ENCODE measurements at regions not wholly inside any gene's neighbourhood (a gene's known extent, or its start where the extent isn't known, plus 50 kb on each side); places are given as distances from the start of the nearest gene placed in this dataset.
"Not testable (repeated sequence)": the region's sequence is repeated elsewhere in the genome, so short reads cannot be mapped to it uniquely, and the experiment has no call there.

DNA sequence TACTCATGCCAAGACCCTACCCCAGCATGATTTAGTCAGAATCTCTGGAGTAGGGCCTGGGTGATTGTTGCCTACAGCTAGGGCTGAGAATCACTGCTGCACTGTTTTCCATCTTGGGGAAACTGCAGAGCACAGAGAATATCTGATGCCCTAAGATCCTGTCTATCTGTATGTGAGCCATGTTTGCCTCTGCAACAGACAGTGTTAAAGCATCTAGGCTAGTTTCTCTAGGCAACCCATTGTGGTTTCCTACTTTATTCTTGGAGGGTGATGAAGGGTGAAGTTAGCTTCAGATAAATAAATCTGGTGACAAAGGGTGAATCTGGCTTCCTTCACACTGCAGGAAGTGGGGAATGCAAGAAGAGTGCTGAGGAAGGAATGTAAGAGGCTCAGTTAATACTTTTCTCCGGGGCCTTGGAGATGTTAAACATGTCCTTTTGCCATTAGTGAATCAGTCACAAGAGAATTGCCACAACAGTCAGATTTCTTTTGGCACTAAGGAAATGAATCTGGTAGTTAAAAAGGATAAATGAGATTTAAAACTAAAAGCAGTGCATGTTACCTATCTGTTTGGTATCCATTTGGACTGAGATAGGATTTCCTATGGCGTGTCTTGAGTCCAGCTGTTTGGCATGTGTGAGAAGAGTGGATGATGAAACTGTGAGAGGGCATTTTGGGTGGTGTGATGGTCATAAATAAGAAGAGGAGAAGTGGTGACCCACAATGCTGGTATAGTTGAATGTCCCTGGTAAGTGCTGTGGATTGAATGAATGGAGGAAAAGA, 119.6 kb upstream of the IKBKE start:
- H3K9ac ChIP-seq (ENCODE audit: low read depth, low read length); H3K9me3 ChIP-seq (replicated peaks; ENCODE audit: low read length); H3K4me2 ChIP-seq (ENCODE audit: low read length); H3K27me3 ChIP-seq (ENCODE audit: control insufficient read depth, insufficient read depth, low read length); H3K4me1 ChIP-seq (ENCODE audit: control insufficient read depth, insufficient read depth, low read length); H3K36me3 ChIP-seq (ENCODE audit: insufficient read depth, low read length); H3K4me3 ChIP-seq (ENCODE audit: low read length): not testable (repeated sequence)

DNA sequence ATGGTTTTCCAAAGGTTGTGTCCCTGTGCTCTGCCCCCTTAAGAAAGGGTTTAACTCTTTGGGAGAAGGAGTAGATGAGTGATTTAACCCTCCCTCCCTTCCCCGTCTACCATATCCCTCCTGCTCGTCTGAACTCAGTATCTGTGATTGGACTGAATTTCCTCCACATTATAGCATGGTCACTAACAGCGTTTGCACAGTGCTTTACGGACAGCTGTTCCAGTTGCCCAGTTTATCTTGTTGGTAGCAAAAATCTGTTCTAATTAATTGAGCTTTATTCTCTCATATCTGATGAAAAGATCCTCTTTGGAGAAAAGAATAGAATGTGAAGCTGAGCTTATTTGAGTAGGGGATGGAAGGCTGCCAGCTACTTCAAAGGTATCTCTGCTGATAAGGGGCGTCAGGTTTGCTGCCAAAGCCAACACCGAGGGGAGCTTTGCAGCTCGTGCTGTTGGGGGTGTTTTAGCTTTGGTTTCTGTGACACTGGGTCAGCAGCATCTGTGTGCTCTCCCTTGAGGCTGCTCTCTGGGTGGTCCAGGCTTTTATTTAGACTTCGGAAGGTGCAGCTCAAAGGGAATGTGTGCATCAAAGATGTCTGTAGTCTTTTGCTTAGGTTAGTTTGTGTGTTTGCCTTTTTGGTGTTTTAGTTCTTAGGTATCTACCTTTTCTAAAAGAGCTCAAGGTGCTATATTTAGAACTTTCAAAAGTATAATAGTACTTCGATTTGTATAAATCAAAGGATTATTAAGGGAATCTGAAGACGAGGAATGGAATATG, 118.8 kb upstream of the IKBKE start:
- H3K4me2 ChIP-seq (ENCODE audit: low read length); H3K4me3 ChIP-seq (ENCODE audit: low read length); H3K9me3 ChIP-seq (replicated peaks; ENCODE audit: low read length); H3K27me3 ChIP-seq (ENCODE audit: control insufficient read depth, insufficient read depth, low read length); H3K36me3 ChIP-seq (ENCODE audit: insufficient read depth, low read length); H3K4me1 ChIP-seq (ENCODE audit: control insufficient read depth, insufficient read depth, low read length); H3K9ac ChIP-seq (ENCODE audit: low read depth, low read length): not testable (repeated sequence)

DNA sequence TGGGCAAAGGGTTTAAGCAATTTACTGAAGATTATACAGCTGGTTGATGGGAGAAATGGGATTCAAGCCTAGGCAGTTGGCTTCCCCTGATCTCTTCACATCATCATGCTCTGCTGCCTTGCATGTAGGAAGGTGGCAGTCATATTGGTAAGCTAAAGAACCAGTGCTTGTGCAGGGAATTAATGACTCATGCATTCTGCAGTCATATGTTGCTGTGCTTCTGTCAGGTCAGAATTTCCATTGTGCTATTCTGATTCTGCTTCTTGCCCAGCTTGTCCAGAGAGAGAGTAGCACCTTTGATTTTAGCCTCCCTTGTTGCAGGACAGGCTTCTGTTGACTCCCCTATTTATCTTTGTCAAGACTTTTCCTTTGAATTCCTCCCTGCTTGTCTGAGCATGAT, 114.0 kb upstream of the IKBKE start:
- not testable (repeated sequence) for H3K27me3 ChIP-seq (ENCODE audit: control insufficient read depth, insufficient read depth, low read length); H3K9ac ChIP-seq (ENCODE audit: low read depth, low read length); H3K9me3 ChIP-seq (replicated peaks; ENCODE audit: low read length); H3K4me1 ChIP-seq (ENCODE audit: control insufficient read depth, insufficient read depth, low read length); H3K4me3 ChIP-seq (ENCODE audit: low read length); H3K36me3 ChIP-seq (ENCODE audit: insufficient read depth, low read length); H3K4me2 ChIP-seq (ENCODE audit: low read length)

DNA sequence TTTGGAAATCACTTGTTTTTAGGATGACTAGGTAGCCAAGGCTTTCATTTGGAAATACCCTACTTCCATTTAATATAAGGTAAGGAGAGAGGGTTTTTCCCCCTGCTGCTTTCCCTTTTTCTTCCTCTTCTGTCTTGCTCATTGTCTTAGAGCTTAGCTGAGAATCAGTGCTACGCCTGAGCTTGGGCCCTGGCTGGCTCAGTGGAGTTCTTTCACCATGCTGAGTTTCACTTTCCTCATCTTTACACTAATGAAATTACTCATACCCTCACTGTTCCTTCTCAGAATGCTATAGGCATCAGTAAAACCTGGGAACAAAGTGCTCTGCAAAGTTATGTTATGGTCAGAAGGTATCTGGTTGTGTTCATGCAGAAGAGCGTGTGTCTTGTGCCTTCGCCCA, 112.3 kb upstream of the IKBKE start:
- H3K9me3 ChIP-seq (replicated peaks; ENCODE audit: low read length); H3K36me3 ChIP-seq (ENCODE audit: insufficient read depth, low read length); H3K9ac ChIP-seq (ENCODE audit: low read depth, low read length); H3K4me1 ChIP-seq (ENCODE audit: control insufficient read depth, insufficient read depth, low read length); H3K27me3 ChIP-seq (ENCODE audit: control insufficient read depth, insufficient read depth, low read length); H3K4me2 ChIP-seq (ENCODE audit: low read length); H3K4me3 ChIP-seq (ENCODE audit: low read length): not testable (repeated sequence)

DNA sequence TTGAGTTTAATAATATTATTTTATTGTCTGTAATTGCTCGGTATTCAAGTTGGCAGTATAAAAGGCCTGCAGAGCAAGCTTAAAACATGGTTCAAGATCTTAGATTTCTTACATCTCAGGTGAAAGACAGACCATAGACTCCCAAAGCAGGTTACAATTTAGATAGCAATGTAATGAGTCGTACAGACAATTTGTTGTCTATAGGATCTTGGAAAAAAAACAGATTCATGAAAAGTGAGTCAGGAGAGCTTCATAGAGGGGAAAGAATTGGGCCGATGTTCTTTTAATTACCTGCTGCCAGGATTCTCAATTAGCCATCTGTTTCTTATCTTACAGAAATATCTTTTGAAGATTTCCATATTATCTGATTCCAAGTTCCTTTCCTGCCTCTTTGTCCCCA, 111.5 kb upstream of the IKBKE start:
- H3K4me3 ChIP-seq (ENCODE audit: low read length); H3K9ac ChIP-seq (ENCODE audit: low read depth, low read length); H3K9me3 ChIP-seq (replicated peaks; ENCODE audit: low read length); H3K4me2 ChIP-seq (ENCODE audit: low read length); H3K27me3 ChIP-seq (ENCODE audit: control insufficient read depth, insufficient read depth, low read length); H3K36me3 ChIP-seq (ENCODE audit: insufficient read depth, low read length); H3K4me1 ChIP-seq (ENCODE audit: control insufficient read depth, insufficient read depth, low read length): not testable (repeated sequence)

DNA sequence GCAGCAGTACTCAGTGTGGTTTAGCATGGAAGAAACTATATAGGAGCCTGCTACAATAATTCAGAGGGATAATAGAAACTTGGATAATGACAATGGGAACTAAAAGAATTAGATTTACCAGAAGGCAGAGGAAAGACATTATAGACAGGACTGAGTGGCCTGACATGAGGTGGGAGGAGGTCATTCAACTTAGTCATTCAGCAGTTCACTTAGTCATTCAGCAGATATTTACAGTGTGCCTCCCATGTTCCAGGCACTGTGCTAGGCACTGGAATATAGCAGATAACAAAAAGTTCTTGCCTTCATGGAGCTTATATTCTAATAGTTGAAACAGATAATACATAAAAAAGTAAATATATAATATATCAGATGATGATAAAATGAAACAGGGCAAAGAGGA, 110.9 kb upstream of the IKBKE start:
- H3K36me3 ChIP-seq (ENCODE audit: insufficient read depth, low read length); H3K4me2 ChIP-seq (ENCODE audit: low read length); H3K9ac ChIP-seq (ENCODE audit: low read depth, low read length); H3K9me3 ChIP-seq (replicated peaks; ENCODE audit: low read length); H3K4me3 ChIP-seq (ENCODE audit: low read length); H3K4me1 ChIP-seq (ENCODE audit: control insufficient read depth, insufficient read depth, low read length); H3K27me3 ChIP-seq (ENCODE audit: control insufficient read depth, insufficient read depth, low read length): not testable (repeated sequence)

DNA sequence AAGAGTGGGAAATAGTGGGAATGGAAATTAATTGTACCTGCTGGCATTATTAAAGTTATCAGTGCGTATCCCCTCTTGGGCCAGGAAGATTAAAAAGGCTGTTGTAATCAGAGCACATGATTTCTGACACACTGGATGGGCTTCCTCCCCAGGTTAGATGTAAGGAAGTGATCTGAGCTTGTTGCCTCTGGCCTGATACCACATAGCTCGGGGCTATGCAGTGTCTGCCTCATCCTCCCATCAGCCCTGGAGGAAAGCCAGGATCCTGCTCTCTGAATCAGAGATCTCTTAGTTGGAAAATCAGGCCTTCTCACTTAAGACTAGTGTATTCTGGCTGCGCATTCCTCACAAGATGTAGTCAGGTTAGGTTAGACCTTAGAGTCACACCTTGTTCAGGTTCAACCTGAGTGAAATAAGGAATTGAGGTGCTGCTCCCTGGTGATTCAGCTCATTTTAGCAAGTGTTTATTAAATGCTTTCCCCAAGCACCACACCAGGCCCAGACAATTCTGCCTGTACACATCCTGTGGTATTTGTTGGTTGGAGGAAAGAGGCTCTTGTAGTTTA, 108.2 kb upstream of the IKBKE start:
- not testable (repeated sequence) for H3K4me3 ChIP-seq (ENCODE audit: low read length); H3K27me3 ChIP-seq (ENCODE audit: control insufficient read depth, insufficient read depth, low read length); H3K36me3 ChIP-seq (ENCODE audit: insufficient read depth, low read length); H3K9ac ChIP-seq (ENCODE audit: low read depth, low read length); H3K4me1 ChIP-seq (ENCODE audit: control insufficient read depth, insufficient read depth, low read length); H3K9me3 ChIP-seq (replicated peaks; ENCODE audit: low read length); H3K4me2 ChIP-seq (ENCODE audit: low read length)

DNA sequence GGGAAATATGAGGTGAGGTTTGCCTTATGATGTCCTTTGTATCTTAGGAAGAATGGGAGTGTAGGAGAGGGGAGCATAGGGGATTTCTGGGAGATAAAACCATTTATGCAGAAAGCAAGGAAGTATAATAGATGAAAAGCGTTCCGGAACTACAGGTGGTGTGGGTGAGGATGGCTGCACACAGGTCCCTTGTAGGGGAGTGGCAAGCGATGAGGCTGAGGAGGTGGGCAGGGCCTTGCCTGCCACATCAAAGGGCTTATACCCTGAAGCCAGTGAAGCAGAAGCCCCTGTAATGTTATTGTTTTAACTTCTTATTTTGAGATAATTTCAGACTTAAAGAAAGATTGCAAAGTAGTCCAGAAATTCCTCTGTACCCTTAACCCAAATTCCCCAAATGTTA, 107.3 kb upstream of the IKBKE start:
- not testable (repeated sequence) for H3K36me3 ChIP-seq (ENCODE audit: insufficient read depth, low read length); H3K27me3 ChIP-seq (ENCODE audit: control insufficient read depth, insufficient read depth, low read length); H3K4me3 ChIP-seq (ENCODE audit: low read length); H3K9me3 ChIP-seq (replicated peaks; ENCODE audit: low read length); H3K4me1 ChIP-seq (ENCODE audit: control insufficient read depth, insufficient read depth, low read length); H3K4me2 ChIP-seq (ENCODE audit: low read length); H3K9ac ChIP-seq (ENCODE audit: low read depth, low read length)

DNA sequence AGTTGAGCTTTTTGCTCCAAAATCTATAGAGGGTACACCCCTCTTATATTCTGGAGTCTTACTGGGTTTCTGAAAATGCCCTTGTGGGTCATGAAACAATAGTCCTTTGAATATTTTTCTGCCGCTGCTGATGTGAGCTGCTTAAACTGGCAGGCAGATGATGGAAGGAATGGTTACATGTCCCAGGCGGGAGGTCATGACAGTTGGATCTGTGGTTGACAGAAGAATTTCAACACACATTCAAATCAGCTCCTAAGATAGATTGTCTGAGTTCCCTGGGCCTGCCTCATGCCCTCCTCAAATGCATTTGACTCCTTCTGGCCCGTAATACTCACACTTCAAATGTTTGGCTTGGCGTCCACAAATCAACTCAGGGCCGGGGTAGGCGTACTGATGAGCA, 105.0 kb upstream of the IKBKE start:
- not testable (repeated sequence) for H3K36me3 ChIP-seq (ENCODE audit: insufficient read depth, low read length); H3K9me3 ChIP-seq (replicated peaks; ENCODE audit: low read length)

DNA sequence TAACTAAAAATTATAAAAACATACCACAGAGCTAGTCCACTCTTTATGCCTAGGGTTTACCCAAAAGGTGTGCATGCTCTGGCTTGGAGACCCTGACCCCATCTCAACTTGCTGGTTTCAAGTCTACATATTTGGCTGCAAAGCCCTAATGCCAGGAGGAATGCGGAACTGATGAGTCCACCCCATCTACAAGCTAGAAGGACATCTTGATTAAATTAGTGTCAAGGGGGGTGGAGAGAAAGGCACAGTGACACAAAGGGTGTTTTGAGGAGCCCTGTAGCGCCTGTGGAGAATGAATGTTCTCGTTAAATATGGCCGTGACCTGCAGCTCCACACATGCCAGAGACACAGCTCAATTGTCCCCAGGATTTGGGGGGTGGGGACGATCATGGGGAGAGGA, 104.1 kb upstream of the IKBKE start:
- not testable (repeated sequence) for H3K4me3 ChIP-seq (ENCODE audit: low read length); H3K4me2 ChIP-seq (ENCODE audit: low read length)

More for the DNA sequence above, 105.0 kb upstream of the IKBKE start:
- not testable (repeated sequence) for H3K9ac ChIP-seq (ENCODE audit: low read depth, low read length); H3K4me2 ChIP-seq (ENCODE audit: low read length); H3K27me3 ChIP-seq (ENCODE audit: control insufficient read depth, insufficient read depth, low read length); H3K4me3 ChIP-seq (ENCODE audit: low read length); H3K4me1 ChIP-seq (ENCODE audit: control insufficient read depth, insufficient read depth, low read length)

DNA sequence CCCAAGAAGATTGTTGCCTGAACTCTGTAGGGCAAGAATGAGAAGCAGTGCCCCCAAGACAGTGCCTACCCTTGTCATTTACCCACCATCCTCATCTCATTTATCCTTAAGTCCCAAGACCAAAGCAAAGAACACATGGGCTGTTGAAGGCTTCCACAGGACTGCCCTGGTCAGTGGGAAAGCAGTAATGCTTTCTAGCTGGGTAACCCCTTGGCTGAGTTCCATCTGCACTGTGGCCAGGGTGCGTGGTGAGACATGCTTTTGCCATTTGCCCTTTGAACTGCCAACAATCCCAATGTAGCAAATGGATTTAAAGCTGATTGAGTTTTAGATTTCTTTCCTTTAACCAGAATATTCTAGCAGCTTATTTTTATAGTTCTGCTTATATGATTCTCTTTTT, 103.5 kb upstream of the IKBKE start:
- H3K9me3 ChIP-seq (replicated peaks; ENCODE audit: low read length); H3K4me2 ChIP-seq (ENCODE audit: low read length); H3K9ac ChIP-seq (ENCODE audit: low read depth, low read length); H3K27me3 ChIP-seq (ENCODE audit: control insufficient read depth, insufficient read depth, low read length); H3K4me3 ChIP-seq (ENCODE audit: low read length); H3K36me3 ChIP-seq (ENCODE audit: insufficient read depth, low read length); H3K4me1 ChIP-seq (ENCODE audit: control insufficient read depth, insufficient read depth, low read length): not testable (repeated sequence)

More for the DNA sequence above, 104.1 kb upstream of the IKBKE start:
- not testable (repeated sequence) for H3K36me3 ChIP-seq (ENCODE audit: insufficient read depth, low read length); H3K4me1 ChIP-seq (ENCODE audit: control insufficient read depth, insufficient read depth, low read length); H3K27me3 ChIP-seq (ENCODE audit: control insufficient read depth, insufficient read depth, low read length); H3K9ac ChIP-seq (ENCODE audit: low read depth, low read length); H3K9me3 ChIP-seq (replicated peaks; ENCODE audit: low read length)
